Kidney tubule cell (primary cell): ENCODE measurements at regions not wholly inside any gene's neighbourhood (a gene's known extent, or its start where the extent isn't known, plus 50 kb on each side); places are given as distances from the start of the nearest gene placed in this dataset.
"Not testable (repeated sequence)": the region's sequence is repeated elsewhere in the genome, so short reads cannot be mapped to it uniquely, and the experiment has no call there.

Source experiments
- DNase-seq: peaks from one replicate; pipeline ENCODE4 v3.0.0-alpha.2; 2018; ENCODE audit warnings: low spot score

DNA sequence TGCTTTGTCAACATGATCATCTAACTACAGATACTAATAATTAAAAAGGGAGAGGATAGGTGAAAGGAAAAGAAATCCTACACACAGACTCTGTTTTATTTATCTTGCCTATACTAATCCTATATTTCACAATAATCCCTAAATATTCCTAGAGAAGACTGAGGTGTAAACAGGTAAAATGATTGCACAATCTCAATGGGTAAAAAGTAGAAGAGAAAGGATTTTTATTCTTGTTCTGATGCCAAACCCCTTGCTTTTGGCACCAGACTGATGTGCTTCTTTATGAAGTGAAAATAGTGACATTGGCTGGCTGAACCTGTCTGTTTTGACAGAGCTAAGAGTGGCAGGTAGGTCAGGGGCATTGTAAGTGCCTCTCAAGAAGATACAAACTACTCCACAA lies 101.9 kb upstream of the ZPLD1 start:
- DNase-seq: no peak

DNA sequence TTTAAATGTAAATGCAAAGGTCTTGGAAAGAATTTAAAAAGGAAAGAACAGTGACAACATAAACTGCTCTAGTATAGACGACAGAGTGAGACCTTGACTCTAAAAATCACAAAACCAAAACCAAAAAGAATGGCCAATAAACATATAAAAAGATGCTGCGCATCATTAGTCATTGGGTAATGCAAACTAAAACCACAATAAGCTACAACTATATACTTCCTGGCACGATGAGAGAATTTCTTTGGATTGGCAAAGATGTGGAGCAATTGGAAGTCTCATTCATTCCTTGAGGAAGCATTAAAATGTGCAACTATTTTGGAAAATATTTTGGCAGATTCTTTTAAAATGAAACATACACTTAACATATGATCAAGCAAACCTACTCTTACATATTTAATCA lies 98.7 kb upstream of the ZPLD1 start:
- no peak for DNase-seq

DNA sequence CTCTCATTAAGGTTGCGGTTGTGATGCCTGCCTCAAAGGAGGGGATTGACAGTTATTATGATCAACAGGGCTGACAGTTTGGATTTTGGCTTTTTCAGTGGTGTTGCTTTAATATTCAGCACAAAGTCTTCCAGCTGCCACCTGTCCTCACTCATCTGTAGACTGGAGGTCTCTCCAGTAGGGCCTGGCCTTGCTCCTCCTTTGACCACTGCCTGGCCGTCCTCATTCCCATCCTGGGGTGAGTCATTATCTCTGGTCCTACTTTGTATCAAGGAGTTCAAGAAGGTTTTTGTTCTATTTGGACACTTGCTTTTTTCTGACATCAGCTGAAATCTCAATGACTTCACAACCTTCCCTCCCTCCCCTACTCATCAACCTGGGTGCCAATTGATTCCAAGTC lies 95.1 kb upstream of the ZPLD1 start:
- no peak for DNase-seq

DNA sequence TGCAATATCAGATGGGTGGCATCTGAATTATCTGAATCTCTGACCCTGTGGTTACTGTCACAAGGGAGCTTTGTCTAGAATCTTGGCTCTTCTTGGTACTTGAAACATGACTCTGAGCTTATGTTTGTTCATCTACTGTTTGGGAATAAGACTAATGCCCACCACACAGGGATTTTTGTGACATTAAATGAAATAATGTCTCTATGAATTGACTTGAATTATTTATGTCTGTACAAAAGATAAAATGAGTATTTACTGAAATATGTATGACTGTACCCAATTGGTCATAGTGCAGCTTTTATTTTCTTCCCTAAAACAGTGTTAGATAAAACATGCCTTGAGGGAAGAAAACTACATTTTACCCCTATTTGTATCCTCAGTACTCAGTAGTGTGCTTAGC lies 87.9 kb upstream of the ZPLD1 start:
- DNase-seq: no peak

DNA sequence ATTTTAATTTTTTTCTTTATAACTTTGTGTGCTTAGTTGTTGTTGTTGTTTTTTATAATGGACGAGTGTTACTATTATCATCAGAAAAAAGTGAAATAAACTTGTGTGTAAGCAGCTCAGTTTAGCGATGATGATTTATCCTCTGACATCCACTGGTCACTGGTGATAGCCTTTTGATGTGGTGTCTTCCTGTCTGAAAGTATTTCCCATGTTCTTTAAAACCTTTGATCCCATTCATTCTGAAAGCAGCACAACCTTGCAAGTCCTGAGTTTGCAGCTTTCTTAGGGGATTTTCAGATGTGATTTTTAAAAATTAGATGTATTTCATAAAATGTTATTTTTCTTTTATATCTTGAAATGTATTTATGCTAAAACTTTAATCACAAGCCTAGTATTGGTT lies 85.9 kb upstream of the ZPLD1 start:
- no peak for DNase-seq

DNA sequence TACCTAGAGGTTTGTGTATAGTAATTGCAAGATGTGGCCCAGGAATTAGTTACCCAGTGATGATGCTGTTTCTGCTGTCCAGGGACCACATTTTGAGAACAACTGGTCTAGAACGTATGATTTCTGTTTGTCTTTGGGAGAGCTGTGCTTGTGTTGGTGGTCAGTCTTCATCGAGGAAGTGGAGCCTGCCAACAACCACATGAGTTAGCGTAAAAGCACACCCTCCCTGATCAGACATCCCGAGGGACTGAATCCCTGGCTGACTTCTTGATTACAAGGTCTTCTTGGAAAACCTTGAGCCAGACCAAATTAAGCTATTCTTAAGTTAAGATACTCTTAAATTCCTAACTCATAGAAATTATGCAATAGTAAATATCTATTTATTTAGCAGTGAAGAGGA lies 81.7 kb upstream of the ZPLD1 start:
- no peak for DNase-seq

DNA sequence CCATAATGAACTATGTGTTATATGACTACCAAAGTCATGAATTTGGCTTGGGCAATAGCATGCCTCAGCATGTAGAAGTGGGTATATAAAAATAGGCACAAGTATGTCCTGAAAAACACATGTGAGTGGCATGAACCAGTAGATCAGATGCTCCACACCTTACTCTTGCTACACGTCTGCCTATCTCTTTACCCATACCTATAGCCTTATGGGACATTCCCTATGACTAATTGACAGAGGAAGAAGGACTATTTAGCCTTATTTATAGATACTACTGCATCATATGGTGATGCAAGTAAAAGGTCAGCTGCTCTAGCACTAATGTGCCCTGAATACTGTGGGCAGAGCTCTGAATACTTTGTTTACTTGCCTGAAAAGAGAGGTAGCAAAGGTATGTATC lies 81.0 kb upstream of the ZPLD1 start:
- no peak for DNase-seq

DNA sequence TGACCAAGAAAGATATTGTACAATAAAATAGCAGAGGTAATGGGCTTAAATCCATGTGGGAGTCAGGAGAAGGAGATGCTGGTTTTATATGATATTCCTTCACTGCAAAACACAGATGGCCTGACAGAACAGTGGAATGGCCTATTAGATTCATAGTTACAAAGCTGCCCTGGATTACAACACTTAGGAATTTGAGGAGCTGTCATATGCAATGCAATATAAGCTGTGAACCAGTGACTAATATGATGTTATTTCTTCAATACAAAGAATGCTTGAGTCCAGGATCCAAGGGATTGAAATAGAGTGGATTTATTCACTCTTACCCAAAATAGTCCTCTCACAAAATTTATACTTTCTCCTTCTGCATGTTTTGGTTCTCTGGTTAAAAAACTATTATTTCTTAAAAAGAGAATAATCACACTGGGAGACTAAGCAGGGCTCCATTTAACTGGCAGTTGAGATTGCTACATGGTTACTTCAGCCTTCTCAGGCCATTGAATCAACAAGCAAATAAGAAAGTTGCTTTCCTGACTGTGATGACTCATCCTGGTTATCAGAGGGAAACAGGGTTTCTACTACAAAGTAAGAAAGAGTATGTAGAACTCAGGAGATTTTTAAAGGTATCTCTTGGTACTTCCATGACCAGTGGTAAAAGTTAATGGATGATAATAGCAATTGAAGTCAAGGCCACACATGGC lies 79.8 kb upstream of the ZPLD1 start:
- DNase-seq: peak; percentile 69

DNA sequence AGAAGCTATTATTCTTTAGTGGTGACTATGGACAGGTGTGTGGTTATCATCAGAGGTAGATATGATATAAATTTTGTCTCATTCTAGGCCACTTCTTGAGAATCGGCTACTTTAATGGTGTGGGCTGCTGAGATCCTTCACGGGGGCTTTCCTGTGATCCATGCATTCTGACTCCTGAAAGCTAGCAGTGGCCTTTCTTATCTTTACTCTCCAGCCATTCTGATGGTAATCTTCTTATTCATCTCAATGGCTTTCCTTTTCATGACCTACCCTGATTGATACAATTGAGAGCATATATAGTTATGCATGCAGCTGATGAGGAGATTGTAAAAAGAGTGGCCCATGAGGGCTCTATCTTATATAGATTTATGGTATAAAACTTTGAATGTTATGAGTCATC lies 78.3 kb upstream of the ZPLD1 start:
- no peak for DNase-seq

DNA sequence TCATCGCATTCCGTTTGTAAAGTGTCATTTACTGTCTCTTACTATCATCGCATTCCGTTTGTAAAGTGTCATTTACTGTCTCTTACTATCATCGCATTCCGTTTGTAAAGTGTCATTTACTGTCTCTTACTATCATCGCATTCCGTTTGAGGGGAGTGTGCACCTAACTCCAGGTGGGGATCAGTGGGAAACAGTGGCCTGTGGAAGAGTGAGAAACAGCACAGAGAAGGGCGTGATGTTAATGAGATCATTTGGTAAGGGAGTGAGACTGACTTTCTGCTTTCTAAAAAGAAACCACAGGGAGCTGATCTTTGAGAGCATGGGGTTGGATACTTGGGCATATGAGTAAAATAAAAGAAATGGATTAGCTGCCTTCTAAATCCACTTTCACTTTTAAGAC lies 77.5 kb upstream of the ZPLD1 start:
- peak; percentile 30 for DNase-seq

DNA sequence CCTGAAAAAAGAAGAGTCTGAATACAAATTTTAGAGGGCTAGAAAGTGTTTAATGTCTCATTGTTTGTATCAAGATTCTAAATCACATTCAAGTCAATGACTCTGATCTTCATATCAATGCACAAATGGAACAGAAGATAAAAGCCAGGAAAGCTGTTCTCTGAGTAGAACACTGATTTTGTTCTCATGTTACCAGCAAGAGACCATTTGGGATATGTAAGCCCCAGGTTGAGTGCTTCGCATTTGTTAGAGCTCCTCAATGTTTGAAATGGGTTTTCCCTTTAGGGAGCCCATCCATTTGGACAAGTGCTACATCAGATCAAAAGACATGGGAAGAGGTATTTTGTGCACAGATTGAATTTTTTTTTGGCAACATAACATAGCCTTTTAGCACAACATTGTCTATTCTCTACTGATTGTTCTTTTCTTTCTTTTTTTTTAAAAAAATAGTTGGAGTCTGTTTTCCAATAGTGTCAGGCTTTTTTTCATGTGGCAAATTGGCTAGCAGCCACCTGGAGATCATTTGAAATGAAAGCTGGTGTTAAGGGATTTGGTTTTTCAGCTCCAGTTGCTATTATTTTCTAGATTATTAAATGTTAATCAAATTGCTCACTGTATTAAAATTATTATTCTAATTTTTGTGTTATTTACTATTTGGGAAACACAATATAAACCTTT lies 74.5 kb upstream of the ZPLD1 start:
- DNase-seq: no peak

DNA sequence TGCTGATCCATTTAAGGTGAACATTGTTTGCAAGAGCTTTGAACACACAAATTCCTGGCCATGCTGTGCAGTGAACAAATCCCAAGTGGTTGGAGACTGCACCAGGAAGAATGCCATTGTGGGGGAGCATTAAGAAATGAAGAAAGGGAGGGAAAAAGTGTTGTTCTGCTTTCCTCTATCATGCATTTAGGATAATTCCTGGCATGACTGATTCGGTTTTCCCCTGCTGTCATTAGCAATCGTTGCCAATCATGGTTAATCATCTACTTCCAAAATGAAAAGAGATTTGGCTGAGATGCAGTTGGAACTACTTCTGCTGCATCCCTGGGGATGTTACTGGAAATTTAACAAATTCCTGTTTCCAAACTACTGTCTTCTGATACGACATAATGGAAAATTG lies 73.7 kb upstream of the ZPLD1 start:
- no peak for DNase-seq

DNA sequence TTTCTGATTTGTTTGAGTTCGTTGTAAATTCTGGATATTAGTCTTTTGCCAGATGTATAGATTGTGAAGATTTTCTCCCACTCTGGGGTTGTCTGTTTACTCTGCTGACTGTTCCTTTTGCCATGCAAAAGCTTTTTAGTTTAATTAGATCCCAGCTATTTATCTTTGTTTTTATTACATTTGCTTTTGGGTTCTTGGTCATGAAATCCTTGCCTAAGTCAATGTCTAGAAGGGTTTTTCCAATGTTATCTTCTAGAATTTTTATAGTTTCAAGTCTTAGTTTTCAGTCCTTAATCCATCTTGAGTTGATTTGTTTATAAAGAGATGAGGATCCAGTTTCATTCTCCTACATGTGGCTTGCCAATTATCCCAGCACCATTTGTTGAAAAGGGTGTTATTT lies 68.7 kb upstream of the ZPLD1 start:
- not testable (repeated sequence) for DNase-seq

DNA sequence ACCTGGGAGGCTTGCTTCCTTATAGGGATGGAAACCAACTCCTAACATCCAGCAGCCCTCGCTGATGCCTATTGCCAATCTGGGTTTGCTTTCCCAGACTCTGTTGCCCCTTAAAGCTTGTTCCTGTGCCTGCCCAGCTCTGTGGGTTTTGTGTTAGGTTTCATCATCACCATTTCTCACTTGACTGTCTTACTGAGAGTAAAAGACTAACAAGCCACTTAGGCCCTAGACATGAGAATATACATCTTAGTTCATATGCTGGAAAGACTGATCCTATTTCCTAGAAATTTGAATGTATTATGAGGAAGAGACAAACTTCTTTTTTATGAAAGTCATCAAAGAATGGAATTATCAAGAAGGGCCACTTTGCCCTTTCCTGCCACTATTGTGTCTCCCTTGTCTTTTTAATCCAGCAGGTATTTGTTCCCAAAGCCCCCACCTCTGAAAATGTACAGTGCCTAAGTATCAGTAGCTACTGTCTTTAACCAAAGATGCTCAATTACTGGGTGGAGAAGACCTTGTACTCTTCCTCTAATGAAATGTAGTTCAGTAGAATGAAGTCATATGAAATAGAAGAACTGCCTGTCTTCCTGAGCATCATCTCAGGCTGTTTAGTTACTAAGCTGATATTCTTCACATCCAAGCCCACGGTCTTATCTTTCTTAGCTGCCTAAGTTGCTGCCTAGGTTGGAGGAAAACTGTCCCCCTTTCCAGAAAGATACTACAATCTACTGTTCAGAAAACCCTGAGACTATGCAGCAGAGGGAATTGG lies 59.8 kb upstream of the ZPLD1 start:
- DNase-seq: no peak

DNA sequence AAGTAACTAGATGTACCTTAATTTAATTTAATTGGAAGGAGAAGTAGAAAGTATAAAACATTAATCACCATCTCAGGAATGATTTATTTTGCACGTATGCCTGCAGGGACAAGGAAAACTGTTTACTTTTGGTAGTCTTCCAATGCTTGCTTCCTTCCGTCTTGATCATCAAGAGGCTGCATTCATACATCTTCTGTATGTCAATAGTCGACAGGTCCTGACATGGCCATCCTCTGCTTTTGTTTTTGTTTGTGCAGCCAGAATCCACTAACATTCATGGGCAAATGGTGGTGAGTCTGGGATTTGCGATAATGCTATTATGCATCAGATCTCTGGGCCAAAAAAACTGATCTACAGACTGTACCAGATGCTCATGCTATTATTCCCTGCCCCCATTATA lies 56.6 kb upstream of the ZPLD1 start:
- DNase-seq: no peak

DNA sequence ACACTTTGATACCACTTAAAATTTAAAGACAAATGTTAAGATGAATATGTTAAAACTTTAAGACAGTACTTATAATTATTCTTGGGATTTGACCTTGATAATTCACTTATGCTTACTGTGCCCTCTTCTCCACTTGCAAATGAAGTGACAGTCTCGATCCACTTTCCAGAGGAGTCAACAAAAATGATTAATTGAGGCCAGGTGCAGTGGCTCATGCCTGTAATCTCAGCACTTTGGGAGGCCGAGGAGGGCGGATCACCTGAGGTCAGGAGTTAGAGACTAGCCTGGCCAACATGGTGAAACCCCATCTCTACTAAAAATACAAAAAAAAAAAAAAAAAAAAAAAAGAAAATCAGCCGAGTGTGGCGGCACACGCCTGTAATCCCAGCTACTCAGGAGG lies 52.6 kb upstream of the ZPLD1 start:
- not testable (repeated sequence) for DNase-seq
